T-helper 2 cell (primary cell): ENCODE measurements at regions not wholly inside any gene's neighbourhood (a gene's known extent, or its start where the extent isn't known, plus 50 kb on each side); places are given as distances from the start of the nearest gene placed in this dataset.

Experiments used
- DNase-seq, 5 experiments: peaks; one replicate each; pipeline versions ENCODE4 v3.0.0 to v3.0.0-alpha.2; 2012 to 2022

DNA sequence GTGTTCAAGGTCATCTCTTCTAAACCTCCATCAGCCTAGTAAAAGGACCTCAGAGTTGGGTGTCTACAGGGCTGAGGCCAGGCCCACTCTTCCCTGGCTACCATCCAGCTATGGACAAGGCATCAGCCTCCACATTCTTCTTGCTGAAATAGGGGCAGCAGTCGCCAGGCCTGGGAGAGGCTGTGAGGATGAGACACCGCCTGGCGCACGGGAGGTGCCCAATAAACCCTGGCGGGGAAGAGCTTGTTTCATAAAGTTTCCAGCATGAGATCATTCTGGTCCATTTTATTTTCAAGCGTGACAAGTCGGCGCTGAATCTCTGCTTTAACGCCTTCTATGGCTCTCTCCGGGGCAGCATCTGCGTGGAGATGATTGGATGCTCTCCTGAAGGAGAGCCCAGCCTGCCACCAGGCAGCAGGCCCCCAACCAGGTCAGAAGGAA lies 153.4 kb downstream of the OLFM1 start:
- peak in 1 of 5 experiments; percentile 0 for DNase-seq

- DNase-seq: peak in 1 of 5 experiments; percentile 2
These were observed 154.0 kb downstream of the OLFM1 start for GRCh38 chr9:135241381-135242048.

DNA sequence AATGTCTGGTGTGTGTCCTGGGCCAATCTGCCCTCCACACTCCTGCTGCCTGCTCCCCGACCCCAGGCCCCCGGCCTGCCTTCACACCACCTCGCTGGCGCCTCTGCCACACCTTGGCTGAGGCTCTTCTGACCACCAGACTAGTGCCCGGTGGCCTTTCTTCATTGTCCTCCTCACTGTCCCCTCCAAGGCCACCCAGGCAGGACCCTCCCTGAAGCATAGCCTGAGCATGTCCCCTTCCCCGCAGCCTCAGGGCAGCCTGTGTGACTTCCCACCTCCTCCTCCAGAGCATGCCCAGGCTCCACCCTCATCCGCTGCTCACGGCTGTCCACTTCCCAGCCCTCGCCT lies 154.6 kb downstream of the OLFM1 start:
- DNase-seq: peak in 1 of 5 experiments; percentile 5

DNA sequence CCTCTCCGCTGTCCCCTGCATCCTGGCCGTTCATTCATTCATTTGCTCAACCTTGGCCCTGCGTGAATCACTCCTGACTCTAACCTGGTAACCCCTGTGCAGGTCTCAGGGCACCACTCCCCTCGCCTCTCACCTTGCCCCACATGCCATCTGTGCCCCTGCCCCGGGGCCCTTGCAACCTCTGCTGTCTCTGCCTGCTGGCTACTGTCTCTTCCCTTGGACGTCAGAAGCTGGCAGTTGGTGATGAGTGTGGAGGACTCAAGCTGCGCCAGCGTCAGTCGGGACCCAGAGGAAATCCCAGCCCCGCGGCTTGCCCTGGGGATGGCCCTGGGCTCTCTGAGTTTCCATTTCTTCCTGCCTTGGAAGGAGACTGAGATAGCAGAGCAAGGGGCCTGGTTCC lies 154.9 kb downstream of the OLFM1 start:
- no peak for DNase-seq

DNA sequence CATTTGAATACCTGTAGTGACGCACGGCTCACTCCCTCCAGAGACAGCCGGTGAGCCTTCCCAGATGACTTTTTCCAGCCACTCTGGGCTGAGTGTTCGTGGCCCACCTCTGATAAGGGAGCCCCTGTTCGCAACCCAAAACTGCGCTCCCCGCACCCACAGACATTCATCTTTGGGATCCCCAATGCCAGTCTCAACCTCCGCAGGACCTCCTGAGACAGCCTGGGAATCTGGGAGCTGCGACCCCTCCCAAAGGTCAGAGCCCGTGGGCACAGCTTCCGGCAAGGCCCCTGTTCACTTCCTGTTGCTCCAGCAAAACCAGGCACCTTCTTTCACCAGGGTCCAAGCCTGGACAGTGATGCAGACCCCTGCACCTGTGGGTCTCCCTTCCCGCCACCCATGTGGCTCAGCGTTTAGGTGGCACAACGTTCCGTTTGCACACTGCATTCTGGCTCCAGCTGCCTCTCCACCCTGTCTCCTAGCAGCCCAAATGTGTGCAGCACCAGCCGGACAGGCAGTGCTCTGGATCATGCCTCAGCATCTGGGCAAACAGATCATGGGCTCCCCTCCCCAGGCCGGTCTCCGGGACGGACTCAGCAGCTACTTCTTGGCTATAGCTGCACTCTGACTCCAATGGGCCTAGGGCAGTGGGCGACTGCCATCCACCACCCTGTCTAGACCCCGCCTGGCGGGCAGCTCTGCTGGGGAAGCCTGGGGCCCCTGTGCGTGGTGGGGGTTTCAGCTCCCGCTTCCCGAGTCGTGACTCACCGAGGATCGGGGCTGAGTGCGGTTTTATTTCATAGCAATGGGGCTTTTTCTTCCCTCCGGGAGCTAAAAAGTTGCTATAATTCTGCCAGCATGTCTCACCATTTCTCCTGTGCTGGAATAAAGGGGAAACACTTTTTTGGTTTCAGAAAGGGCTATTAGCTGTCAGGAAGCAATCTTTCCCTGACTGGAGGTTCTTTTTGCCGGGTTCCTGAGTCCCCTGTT lies 156.0 kb downstream of the OLFM1 start:
- no peak for DNase-seq

- DNase-seq: no peak
These were observed 157.1 kb downstream of the OLFM1 start for GRCh38 chr9:135244271-135245221.

DNA sequence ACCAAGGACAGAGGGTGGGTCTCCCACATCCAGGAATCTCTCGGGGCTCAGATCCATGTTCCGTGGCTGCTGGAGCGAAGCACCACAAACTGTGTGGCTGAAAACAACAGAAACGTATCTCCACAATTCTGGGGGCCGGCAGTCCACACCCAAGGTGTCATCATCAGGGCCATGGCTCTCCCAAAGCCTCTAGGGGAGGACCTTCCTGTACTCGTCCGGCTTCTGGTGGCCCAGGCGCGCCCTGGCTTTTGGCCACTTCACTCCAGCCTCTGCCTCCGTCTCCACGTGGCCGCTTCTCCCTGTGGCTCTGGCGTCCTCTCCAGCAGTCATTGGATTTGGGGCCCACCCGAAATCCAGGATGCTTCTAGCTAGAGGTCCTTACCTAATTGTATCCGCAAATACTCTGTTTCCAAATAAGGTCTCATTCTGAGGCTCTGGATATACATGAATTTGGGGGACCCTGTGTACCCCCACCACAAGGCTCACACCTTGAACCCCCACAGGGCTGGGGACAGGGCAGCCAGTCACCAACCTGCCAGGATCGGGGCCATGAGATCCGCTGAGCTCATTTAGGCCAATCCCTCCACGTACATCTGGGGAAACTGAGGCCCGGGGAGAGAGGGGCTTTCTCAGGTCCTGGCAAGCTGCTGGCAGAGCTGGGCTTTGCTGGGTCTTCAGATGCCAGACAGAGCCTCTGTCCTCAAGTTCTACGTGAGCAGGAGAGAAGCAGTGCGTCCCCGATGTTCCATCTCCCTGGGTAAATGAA lies 158.2 kb downstream of the OLFM1 start:
- no peak for DNase-seq

DNA sequence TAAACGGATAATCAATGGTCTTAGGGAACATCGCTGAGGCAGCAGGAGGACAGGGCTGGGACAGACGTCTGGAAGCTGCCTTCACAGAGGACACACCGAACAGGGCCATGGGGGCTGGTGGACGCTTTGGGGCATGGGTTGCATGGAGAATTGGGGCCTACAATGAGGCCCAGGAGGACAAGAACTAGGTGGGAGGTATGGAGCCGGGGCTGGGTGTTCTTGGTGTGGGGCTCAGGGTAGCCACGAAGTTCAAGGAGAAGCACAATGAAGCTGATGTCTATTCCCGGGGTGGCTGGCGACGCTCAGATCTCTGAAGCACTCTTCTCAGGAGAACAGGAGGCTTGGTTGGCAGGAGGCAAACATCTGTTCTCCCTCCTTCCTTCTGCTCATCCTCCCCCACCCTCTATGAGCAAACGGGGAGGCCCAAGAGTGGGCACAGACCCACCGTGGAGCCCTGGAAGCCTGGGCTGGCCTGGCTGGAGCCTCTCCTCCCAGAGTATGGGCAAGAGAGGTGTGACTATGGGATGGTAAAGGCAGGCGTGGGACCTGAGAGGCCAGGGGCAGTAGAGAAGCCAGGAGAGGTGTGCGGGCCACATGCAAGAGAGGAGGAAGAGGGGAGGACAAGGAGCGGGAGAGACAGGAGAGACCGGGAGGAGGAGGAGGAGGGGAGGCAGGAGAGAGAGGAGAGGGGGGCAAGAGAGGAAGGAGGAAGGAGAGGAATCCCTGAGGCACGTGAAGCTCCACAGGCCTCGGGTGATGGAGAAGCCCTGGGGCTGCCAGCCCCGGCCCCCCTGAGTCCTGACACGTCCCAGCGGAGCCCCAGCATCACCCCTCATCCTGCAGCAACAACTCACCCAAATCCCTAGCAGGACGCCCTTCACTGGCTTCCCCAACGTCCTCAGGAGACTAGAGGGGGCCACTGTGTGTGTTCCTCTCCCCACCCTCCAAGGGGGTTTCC lies 159.1 kb downstream of the OLFM1 start:
- DNase-seq: no peak

GRCh38 chr9:135247227-135247930 lies 159.9 kb downstream of the OLFM1 start:
- DNase-seq: no peak

DNA sequence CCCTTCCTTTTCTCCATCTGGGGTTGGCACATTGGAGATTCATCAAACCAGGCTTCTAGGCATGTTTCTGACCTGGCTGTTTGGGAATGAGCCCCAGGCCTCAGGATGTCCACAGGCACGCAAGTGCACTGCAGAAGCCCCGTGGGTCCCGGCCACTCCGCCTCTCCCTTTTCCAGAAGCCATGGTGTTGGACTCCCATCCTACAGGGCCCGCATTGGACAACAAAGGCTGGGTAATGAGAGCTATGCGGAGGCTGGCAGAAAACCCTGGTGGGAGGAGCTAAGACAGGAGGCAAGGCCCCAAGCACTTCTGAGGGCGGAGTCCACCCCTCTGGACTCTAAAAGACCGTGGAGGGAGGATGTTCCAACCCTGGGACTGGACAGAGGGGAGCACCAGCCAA lies 160.6 kb downstream of the OLFM1 start:
- no peak for DNase-seq

DNA sequence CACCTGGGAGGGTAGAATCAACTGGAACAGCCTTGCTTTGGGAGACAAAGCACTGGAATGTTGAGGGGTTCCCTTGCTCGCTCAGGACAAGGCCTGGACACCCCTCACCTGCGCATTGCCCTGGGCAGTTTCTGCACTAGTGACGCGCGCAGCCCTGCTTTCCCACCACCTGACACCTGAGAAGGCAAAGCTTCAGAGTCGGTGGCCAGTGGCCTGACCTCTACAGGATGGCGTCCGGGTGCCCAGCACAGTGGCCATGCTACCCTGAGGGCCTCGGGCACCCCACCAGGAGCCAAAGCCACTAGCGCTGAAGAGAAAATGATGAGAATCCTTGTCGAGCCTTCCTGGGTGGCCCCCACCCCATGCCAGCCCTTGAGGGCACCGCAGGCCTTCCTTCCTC lies 161.3 kb downstream of the OLFM1 start:
- DNase-seq: peak in 1 of 5 experiments; percentile 4

- DNase-seq: no peak
These were observed 161.7 kb downstream of the OLFM1 start for GRCh38 chr9:135249191-135249590.

GRCh38 chr9:135249711-135250110 lies 162.2 kb downstream of the OLFM1 start:
- no peak for DNase-seq

- DNase-seq: peak in 1 of 5 experiments; percentile 3
These were observed 163.9 kb downstream of the OLFM1 start for GRCh38 chr9:135251331-135251761.

GRCh38 chr9:135251996-135252760 lies 164.7 kb downstream of the OLFM1 start:
- no peak for DNase-seq

DNA sequence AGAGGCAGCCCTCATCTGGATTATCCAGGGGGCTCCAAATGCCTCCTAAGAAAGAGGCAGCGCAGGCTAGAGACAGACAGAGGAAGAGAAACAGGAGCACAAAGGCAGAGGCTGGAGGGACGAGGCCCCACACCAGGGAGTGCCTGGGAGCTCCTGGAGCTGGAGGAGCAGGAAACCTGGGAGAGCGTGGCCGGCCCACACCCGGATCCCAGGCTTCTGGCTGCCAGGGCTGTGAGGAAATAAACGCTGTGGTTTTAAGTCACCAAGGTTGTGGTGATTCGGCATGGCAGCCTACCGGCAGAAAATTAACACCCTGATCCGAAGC lies 165.5 kb downstream of the OLFM1 start:
- no peak for DNase-seq

GRCh38 chr9:135253305-135254004 lies 166.0 kb downstream of the OLFM1 start:
- DNase-seq: peak in 1 of 5 experiments; percentile 8

DNA sequence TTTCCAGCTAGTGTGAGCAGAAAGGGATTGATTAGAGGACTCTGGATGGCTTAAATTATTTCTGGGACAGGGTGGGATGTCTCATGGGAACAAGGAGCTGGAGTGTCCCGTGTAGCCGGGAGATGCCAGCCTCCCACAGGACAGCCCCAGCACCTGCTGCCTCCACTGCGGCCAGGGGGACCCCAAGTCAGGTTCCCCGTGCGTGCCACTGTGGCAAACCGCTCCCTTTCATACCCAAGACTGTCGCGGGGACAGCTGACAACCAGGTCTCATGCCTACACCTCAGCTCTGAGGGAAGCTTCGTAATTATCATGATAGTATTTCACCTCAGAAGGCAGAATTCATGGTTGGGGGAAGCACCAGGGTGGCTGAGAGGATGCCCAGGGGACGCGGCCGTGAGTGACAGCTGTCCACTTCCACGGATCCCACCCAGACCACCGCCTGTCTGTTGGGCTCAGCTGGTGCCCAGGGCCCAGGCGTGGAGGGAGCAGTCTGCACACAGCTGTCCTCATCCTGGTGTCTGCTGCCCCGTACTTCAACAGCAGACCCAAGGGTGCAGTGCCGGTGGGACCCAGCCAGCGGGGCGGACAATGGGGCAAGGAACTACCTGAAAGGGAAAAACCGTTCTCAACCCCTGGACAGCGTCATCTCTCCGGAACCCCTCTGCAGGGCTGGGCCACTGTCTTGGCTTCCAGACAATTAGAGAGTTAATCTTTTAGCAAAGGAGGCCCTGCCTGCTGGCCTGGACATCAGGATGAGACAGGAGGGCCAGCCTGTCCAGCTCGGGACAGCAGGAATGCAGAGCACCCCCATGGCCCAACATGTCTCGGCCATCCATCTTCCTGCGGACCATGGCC lies 166.9 kb downstream of the OLFM1 start:
- no peak for DNase-seq
